ENCODE measurements at regions not wholly inside any gene's neighbourhood (a gene's known extent, or its start where the extent isn't known, plus 50 kb on each side); places are given as distances from the start of the nearest gene placed in this dataset.

GRCh38 chr13:22594041-22594440, 586.7 kb upstream of the SGCG start:
- no peak for DNase-seq

- DNase-seq, result no peak
These were observed 584.5 kb upstream of the SGCG start for GRCh38 chr13:22596171-22596863.

GRCh38 chr13:22599156-22599555, 581.6 kb upstream of the SGCG start:
- no peak for DNase-seq

GRCh38 chr13:22618002-22618401, 562.8 kb upstream of the SGCG start:
- DNase-seq, result no peak

GRCh38 chr13:22625691-22626090, 555.1 kb upstream of the SGCG start:
- DNase-seq, result no peak

- DNase-seq, result no peak
These were observed 551.4 kb upstream of the SGCG start for GRCh38 chr13:22629374-22629773.

- DNase-seq, result no peak
These were observed 538.7 kb upstream of the SGCG start for GRCh38 chr13:22642088-22642487.

- DNase-seq, result no peak
These were observed 535.8 kb upstream of the SGCG start for GRCh38 chr13:22644941-22645340.

- DNase-seq, result no peak
These were observed 533.5 kb upstream of the SGCG start for GRCh38 chr13:22647156-22647850.

GRCh38 chr13:22648320-22648801, 532.4 kb upstream of the SGCG start:
- no peak for DNase-seq

- no peak for DNase-seq
These were observed 528.0 kb upstream of the SGCG start for GRCh38 chr13:22652796-22653195.

GRCh38 chr13:22653866-22654265, 526.9 kb upstream of the SGCG start:
- DNase-seq, result no peak

GRCh38 chr13:22655106-22655852, 525.5 kb upstream of the SGCG start:
- DNase-seq, result no peak

GRCh38 chr13:22662771-22663170, 518.0 kb upstream of the SGCG start:
- DNase-seq, result no peak

GRCh38 chr13:22665506-22665905, 515.3 kb upstream of the SGCG start:
- no peak for DNase-seq

GRCh38 chr13:22690756-22691155, 490.0 kb upstream of the SGCG start:
- DNase-seq, result no peak

GRCh38 chr13:22693691-22694090, 487.1 kb upstream of the SGCG start:
- DNase-seq, result no peak

GRCh38 chr13:22696433-22696832, 484.3 kb upstream of the SGCG start:
- DNase-seq, result no peak

- DNase-seq, result no peak
These were observed 482.3 kb upstream of the SGCG start for GRCh38 chr13:22698467-22698866.

GRCh38 chr13:22700246-22700887, 480.4 kb upstream of the SGCG start:
- DNase-seq, result no peak

- DNase-seq, result no peak
These were observed 477.1 kb upstream of the SGCG start for GRCh38 chr13:22703601-22704209.

GRCh38 chr13:22707946-22708345, 472.8 kb upstream of the SGCG start:
- DNase-seq, result no peak

- no peak for DNase-seq
These were observed 463.7 kb upstream of the SGCG start for GRCh38 chr13:22717036-22717435.
